ENCODE measurements at regions not wholly inside any gene's neighbourhood (a gene's known extent, or its start where the extent isn't known, plus 50 kb on each side); places are given as distances from the start of the nearest gene placed in this dataset.

DNA sequence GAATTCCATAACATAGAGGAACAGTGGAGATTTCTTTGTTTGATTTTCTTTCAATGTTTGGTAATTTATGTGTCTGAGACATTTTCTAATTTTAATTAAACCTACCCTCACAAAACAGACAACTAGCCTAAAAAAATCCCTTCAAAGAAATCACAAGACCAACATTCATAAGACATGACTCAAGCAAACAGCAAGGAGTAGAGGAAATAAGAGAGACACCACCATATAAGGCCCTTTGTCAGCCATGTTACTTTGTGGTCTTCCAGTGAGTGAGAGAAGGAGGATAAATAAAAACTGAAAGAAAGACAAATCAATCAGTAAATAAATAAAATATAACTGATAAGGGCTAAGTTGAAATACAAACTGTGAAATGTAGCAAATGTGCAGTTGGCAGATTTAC, 830.8 kb upstream of the SLC39A10 start:
- TF ChIP-seq, protein P1, sequence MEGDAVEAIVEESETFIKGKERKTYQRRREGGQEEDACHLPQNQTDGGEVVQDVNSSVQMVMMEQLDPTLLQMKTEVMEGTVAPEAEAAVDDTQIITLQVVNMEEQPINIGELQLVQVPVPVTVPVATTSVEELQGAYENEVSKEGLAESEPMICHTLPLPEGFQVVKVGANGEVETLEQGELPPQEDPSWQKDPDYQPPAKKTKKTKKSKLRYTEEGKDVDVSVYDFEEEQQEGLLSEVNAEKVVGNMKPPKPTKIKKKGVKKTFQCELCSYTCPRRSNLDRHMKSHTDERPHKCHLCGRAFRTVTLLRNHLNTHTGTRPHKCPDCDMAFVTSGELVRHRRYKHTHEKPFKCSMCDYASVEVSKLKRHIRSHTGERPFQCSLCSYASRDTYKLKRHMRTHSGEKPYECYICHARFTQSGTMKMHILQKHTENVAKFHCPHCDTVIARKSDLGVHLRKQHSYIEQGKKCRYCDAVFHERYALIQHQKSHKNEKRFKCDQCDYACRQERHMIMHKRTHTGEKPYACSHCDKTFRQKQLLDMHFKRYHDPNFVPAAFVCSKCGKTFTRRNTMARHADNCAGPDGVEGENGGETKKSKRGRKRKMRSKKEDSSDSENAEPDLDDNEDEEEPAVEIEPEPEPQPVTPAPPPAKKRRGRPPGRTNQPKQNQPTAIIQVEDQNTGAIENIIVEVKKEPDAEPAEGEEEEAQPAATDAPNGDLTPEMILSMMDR (IDR thresholded peaks at IDR 0.05): no peak
- no peaks in the 10 kb centered on the region for H3K27me3 ChIP-seq
- no peaks in the 10 kb centered on the region for H3K4me1 ChIP-seq (ENCODE audit: control insufficient read depth in 1 of 2, insufficient read depth in 1 of 2, low read depth in 1 of 2, low read length in 1 of 2)
- H3K27ac ChIP-seq: no peak overlapping the region
- H3K36me3 ChIP-seq: no peaks in the 10 kb centered on the region
- H3K9me3 ChIP-seq: no peaks in the 10 kb centered on the region
- no peak overlapping the region for H3K4me3 ChIP-seq (ENCODE audit: low read depth in 1 of 2, low read length in 1 of 2)

- no peaks in the 10 kb centered on the region for H3K9me3 ChIP-seq
- H3K27me3 ChIP-seq: no peaks in the 10 kb centered on the region
- no peak overlapping the region for H3K27ac ChIP-seq
- TF ChIP-seq, protein P1 (IDR thresholded peaks at IDR 0.05): no peak
- no peaks in the 10 kb centered on the region for H3K36me3 ChIP-seq
- no peak overlapping the region for H3K4me3 ChIP-seq (ENCODE audit: low read depth in 1 of 2, low read length in 1 of 2)
- H3K4me1 ChIP-seq (ENCODE audit: control insufficient read depth in 1 of 2, insufficient read depth in 1 of 2, low read depth in 1 of 2, low read length in 1 of 2): no peaks in the 10 kb centered on the region
Observed at GRCh38 chr2:194824450-194824849, 832.6 kb upstream of the SLC39A10 start.

DNA sequence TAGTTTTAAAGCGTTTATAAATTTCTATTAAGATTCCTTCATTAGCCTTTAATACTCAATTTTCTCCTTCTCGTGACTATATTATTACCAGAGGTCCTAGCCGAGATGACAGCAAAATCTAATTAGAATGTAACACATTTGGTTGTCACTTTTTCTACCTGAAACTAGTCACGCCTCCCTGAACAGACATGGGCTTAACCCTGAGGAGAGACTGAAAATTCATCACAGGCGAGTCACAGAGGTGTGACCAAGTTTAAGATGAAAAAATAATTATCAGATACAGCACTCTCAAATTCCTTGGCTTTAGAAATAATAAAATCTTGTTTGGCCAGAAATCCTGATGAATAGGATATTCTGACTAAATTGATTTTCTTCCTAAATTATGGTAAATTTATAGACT, 834.4 kb upstream of the SLC39A10 start:
- no peak overlapping the region for H3K4me3 ChIP-seq (ENCODE audit: low read depth in 1 of 2, low read length in 1 of 2)
- H3K4me1 ChIP-seq (ENCODE audit: control insufficient read depth in 1 of 2, insufficient read depth in 1 of 2, low read depth in 1 of 2, low read length in 1 of 2): no peaks in the 10 kb centered on the region
- H3K27me3 ChIP-seq: no peaks in the 10 kb centered on the region
- no peak overlapping the region for H3K27ac ChIP-seq
- no peaks in the 10 kb centered on the region for H3K36me3 ChIP-seq
- H3K9me3 ChIP-seq: no peaks in the 10 kb centered on the region
- TF ChIP-seq, protein P1 (IDR thresholded peaks at IDR 0.05): no peak

DNA sequence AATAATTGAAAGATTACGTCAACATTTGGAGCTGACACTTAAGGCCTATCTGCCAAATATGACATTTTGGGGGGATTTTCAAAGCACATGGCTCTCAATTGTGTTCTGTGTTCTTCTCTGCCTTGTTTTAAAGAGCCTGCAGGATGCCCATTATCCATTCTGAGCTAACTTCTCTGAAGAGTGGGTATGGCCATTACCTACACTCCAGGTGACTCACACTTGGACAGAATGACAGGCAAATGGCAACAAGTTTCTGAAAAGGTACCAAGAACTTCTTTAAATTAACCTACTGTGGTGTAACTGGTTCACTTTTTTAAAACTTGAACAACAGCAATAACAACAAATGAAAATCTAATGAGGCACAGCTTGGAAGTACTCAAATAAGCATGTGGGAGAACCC, 834.9 kb upstream of the SLC39A10 start:
- Histone ChIP-seq H3K4me3 (ENCODE audit: low read depth in 1 of 2, low read length in 1 of 2) (no peak overlapping the region), H3K9me3 (no peaks in the 10 kb centered on the region), H3K27ac (no peak overlapping the region), H3K27me3 (no peaks in the 10 kb centered on the region), H3K4me1 (ENCODE audit: control insufficient read depth in 1 of 2, insufficient read depth in 1 of 2, low read depth in 1 of 2, low read length in 1 of 2) (no peaks in the 10 kb centered on the region), H3K36me3 (no peaks in the 10 kb centered on the region)
- TF ChIP-seq, protein P1 (IDR thresholded peaks at IDR 0.05): no peak

- Histone ChIP-seq H3K9me3 (no peaks in the 10 kb centered on the region), H3K27ac (no peak overlapping the region), H3K27me3 (no peaks in the 10 kb centered on the region), H3K36me3 (no peaks in the 10 kb centered on the region), H3K4me1 (ENCODE audit: control insufficient read depth in 1 of 2, insufficient read depth in 1 of 2, low read depth in 1 of 2, low read length in 1 of 2) (no peaks in the 10 kb centered on the region), H3K4me3 (ENCODE audit: low read depth in 1 of 2, low read length in 1 of 2) (no peak overlapping the region)
- TF ChIP-seq, protein P1 (IDR thresholded peaks at IDR 0.05): no peak
Observed at GRCh38 chr2:194819367-194819766, 837.7 kb upstream of the SLC39A10 start.

GRCh38 chr2:194815475-194815874, 841.6 kb upstream of the SLC39A10 start:
- TF ChIP-seq, protein P1 (IDR thresholded peaks at IDR 0.05): no peak
- no peaks in the 10 kb centered on the region for H3K27me3 ChIP-seq

More at GRCh38 chr2:194815475-194815874, 841.6 kb upstream of the SLC39A10 start:
- Histone ChIP-seq H3K27ac (no peak overlapping the region), H3K4me1 (ENCODE audit: control insufficient read depth in 1 of 2, insufficient read depth in 1 of 2, low read depth in 1 of 2, low read length in 1 of 2) (no peaks in the 10 kb centered on the region), H3K4me3 (ENCODE audit: low read depth in 1 of 2, low read length in 1 of 2) (no peak overlapping the region), H3K9me3 (no peaks in the 10 kb centered on the region), H3K36me3 (no peaks in the 10 kb centered on the region)
